Liver (tissue), 8 donors: ENCODE measurements at regions not wholly inside any gene's neighbourhood (a gene's known extent, or its start where the extent isn't known, plus 50 kb on each side); places are given as distances from the start of the nearest gene placed in this dataset.

Source experiments
- DNase-seq: peaks from one replicate; pipeline ENCODE4 v3.0.0-alpha.2; 2017; ENCODE audit warnings: low spot score
- H3K27ac ChIP-seq, 2 donors: one replicate each; pipeline ENCODE4 v1.7.0; 2013; ENCODE audit warnings: inconsistent platforms in 2 of 2, low read length in 2 of 2, control low read depth in 1 of 2, low read depth in 1 of 2, mild to moderate bottlenecking in 1 of 2
- H3K27me3 ChIP-seq, 4 donors: one replicate each; pipeline versions ENCODE4 v1.6.1 to v1.7.0; 2013; ENCODE audit warnings: low read length in 3 of 4, inconsistent platforms in 1 of 4, mild to moderate bottlenecking in 1 of 4, moderate library complexity in 1 of 4; ENCODE audit not compliant: control insufficient read depth in 4 of 4, insufficient read depth in 4 of 4
- H3K36me3 ChIP-seq, 4 donors: one replicate each; pipeline versions ENCODE4 v1.6.1 to v1.7.0; 2013; ENCODE audit warnings: low read length in 3 of 4, mild to moderate bottlenecking in 3 of 4, low read depth in 1 of 4, moderate library complexity in 1 of 4; ENCODE audit not compliant: control insufficient read depth in 4 of 4, insufficient read depth in 3 of 4
- H3K4me1 ChIP-seq, 4 donors: one replicate each; pipeline versions ENCODE4 v1.6.1 to v1.7.0; 2013; ENCODE audit warnings: low read length in 3 of 4, mild to moderate bottlenecking in 3 of 4, moderate library complexity in 1 of 4; ENCODE audit not compliant: control insufficient read depth in 4 of 4, insufficient read depth in 4 of 4
- H3K4me3 ChIP-seq, 3 donors: one replicate each; pipeline versions ENCODE4 v1.6.1 to v1.7.0; 2013; ENCODE audit warnings: low read length in 3 of 3, control low read depth in 1 of 3, low read depth in 1 of 3, mild to moderate bottlenecking in 1 of 3
- H3K9ac ChIP-seq, 2 donors: one replicate each; pipeline ENCODE4 v1.7.0; 2013; ENCODE audit warnings: low read length in 2 of 2, mild to moderate bottlenecking in 2 of 2, moderate library complexity in 2 of 2, control low read depth in 1 of 2, low read depth in 1 of 2
- H3K9me3 ChIP-seq, 4 donors: one replicate each; pipeline versions ENCODE4 v1.6.1 to v1.7.0; 2013; ENCODE audit warnings: low read length in 3 of 4; ENCODE audit not compliant: control insufficient read depth in 4 of 4
- ATF3 ChIP-seq: IDR thresholded peaks from 2 replicates; pipeline ENCODE4 v1.6.1; 2016; ENCODE audit warnings: antibody characterized with exemption
- CTCF ChIP-seq: fragments of 150-350 bp; IDR thresholded peaks from 2 replicates; pipeline ENCODE4 v1.5.1; 2017; ENCODE audit warnings: improper control_type of control experiment, low read depth, low read length; ENCODE audit not compliant: missing input control
- EGR1 ChIP-seq, 2 donors: IDR thresholded peaks; 2 replicates each; pipeline ENCODE4 v1.6.1; 2016 to 2018; ENCODE audit warnings: antibody characterized with exemption in 2 of 2, low read depth in 2 of 2
- FOXA1 ChIP-seq: IDR thresholded peaks from 2 replicates; pipeline ENCODE4 v1.6.1; 2016; ENCODE audit warnings: antibody characterized with exemption
- FOXA2 ChIP-seq: IDR thresholded peaks from 2 replicates; pipeline ENCODE4 v1.6.1; 2016; ENCODE audit warnings: antibody characterized with exemption
- GABPA ChIP-seq, 2 donors: IDR thresholded peaks in 1 of 2; conservative IDR thresholded peaks in 1 of 2; 2 replicates each; pipeline ENCODE4 v1.6.1; 2016; ENCODE audit warnings: antibody characterized with exemption in 2 of 2, mild to moderate bottlenecking in 1 of 2, moderate library complexity in 1 of 2
- HNF4A ChIP-seq, 2 donors: conservative IDR thresholded peaks; 2 replicates each; pipeline ENCODE4 v1.6.1; 2016; ENCODE audit warnings: antibody characterized with exemption in 2 of 2, mild to moderate bottlenecking in 2 of 2
- HNF4G ChIP-seq: IDR thresholded peaks from 2 replicates; pipeline ENCODE4 v1.6.1; 2016; ENCODE audit warnings: antibody characterized with exemption
- JUND ChIP-seq, 2 donors: IDR thresholded peaks; 2 replicates each; pipeline ENCODE4 v1.6.1; 2016; ENCODE audit warnings: antibody characterized with exemption in 2 of 2
- MAX ChIP-seq: IDR thresholded peaks from 2 replicates; pipeline ENCODE4 v1.6.1; 2016; ENCODE audit warnings: antibody characterized with exemption
- NR2F2 ChIP-seq: IDR thresholded peaks from 2 replicates; pipeline ENCODE4 v1.6.1; 2016; ENCODE audit warnings: antibody characterized with exemption
- RAD21 ChIP-seq, 2 donors: IDR thresholded peaks; 2 replicates each; pipeline ENCODE4 v1.6.1; 2016; ENCODE audit warnings: antibody characterized with exemption in 2 of 2, mild to moderate bottlenecking in 2 of 2
- REST ChIP-seq: IDR thresholded peaks from 2 replicates; pipeline ENCODE4 v1.6.1; 2016; ENCODE audit warnings: antibody characterized with exemption, mild to moderate bottlenecking
- RXRA ChIP-seq, 2 donors: IDR thresholded peaks; 2 replicates each; pipeline ENCODE4 v1.6.1; 2017 to 2018; ENCODE audit warnings: antibody characterized with exemption in 2 of 2, mild to moderate bottlenecking in 1 of 2
- SP1 ChIP-seq: IDR thresholded peaks from 2 replicates; pipeline ENCODE4 v1.6.1; 2018; ENCODE audit warnings: antibody characterized with exemption, mild to moderate bottlenecking
- TAF1 ChIP-seq: conservative IDR thresholded peaks from 2 replicates; pipeline ENCODE4 v1.6.1; 2016; ENCODE audit warnings: antibody characterized with exemption, mild to moderate bottlenecking
- YY1 ChIP-seq: IDR thresholded peaks from 2 replicates; pipeline ENCODE4 v1.6.1; 2016; ENCODE audit warnings: antibody characterized with exemption, mild to moderate bottlenecking
- ZBTB33 ChIP-seq: IDR thresholded peaks from 2 replicates; pipeline ENCODE4 v1.6.1; 2016; ENCODE audit warnings: antibody characterized with exemption
- WGBS: extraction: QIAGEN DNeasy Blood & Tissue Kit; methylation state at CpG from one replicate; pipeline ENCODE4 v1.1.7; 2013; 5-methylcytosine and 5-hydroxymethylcytosine counted together
- donor health status: healthy.
- donor health status: healthy.
- donor health status: healthy.
- donor health status: healthy.
- donor health status: healthy.

- H3K9me3 ChIP-seq = no peaks in the 10 kb centered on the region
- H3K36me3 ChIP-seq = no peaks in the 10 kb centered on the region
- no peak overlapping the region for H3K27ac ChIP-seq
- H3K9ac ChIP-seq = no peak overlapping the region
- H3K4me3 ChIP-seq = no peak overlapping the region
- no peak for TF ChIP-seq FOXA1
- no peak for TF ChIP-seq ZBTB33
- TF ChIP-seq RXRA (IDR thresholded peaks at IDR 0.05) = no peak
- TF ChIP-seq ATF3 = no peak
- no peak for TF ChIP-seq REST
- TF ChIP-seq GABPA (IDR thresholded peaks at IDR 0.05 in 1 of 2, conservative IDR thresholded peaks at IDR 0.05 in 1 of 2) = no peak
- TF ChIP-seq YY1 = no peak
- TF ChIP-seq HNF4A (conservative IDR thresholded peaks at IDR 0.05) = no peak
- TF ChIP-seq TAF1 = no peak
- TF ChIP-seq CTCF = no peak
- TF ChIP-seq JUND (IDR thresholded peaks at IDR 0.05) = no peak
- TF ChIP-seq MAX = no peak
- no peak for TF ChIP-seq RAD21 (IDR thresholded peaks at IDR 0.05)
- no peak for TF ChIP-seq FOXA2
- DNase-seq = no peak
- no peaks in the 10 kb centered on the region for H3K4me1 ChIP-seq
- no peaks in the 10 kb centered on the region for H3K27me3 ChIP-seq
- WGBS = 60% methylated on average over 3 of the region's 3 CpGs
Measured at GRCh38 chr1:82759035-82759434, 958.3 kb downstream of the ADGRL2 start.

GRCh38 chr1:82755671-82756070, 954.9 kb downstream of the ADGRL2 start:
- H3K4me3 ChIP-seq = no peak overlapping the region
- no peaks in the 10 kb centered on the region for H3K27me3 ChIP-seq
- DNase-seq = no peak
- no peak overlapping the region for H3K27ac ChIP-seq
- H3K9ac ChIP-seq = no peak overlapping the region
- H3K4me1 ChIP-seq = no peaks in the 10 kb centered on the region
- no peaks in the 10 kb centered on the region for H3K36me3 ChIP-seq
- WGBS = 79% methylated on average over 4 of the region's 4 CpGs
- H3K9me3 ChIP-seq = peaks cover 0 to 3% (median 0%) of the 10 kb centered on the region in 4 donors
- TF ChIP-seq EGR1 (IDR thresholded peaks at IDR 0.05; ENCODE audit: low read depth in 2 of 2) (no peak), RAD21 (IDR thresholded peaks at IDR 0.05) (no peak), HNF4A (conservative IDR thresholded peaks at IDR 0.05) (no peak), YY1 (no peak), CTCF (no peak), RXRA (IDR thresholded peaks at IDR 0.05) (no peak), REST (no peak), TAF1 (no peak), NR2F2 (no peak), JUND (IDR thresholded peaks at IDR 0.05) (no peak), MAX (no peak), FOXA2 (no peak), GABPA (IDR thresholded peaks at IDR 0.05 in 1 of 2, conservative IDR thresholded peaks at IDR 0.05 in 1 of 2) (no peak), SP1 (no peak), HNF4G (no peak), FOXA1 (no peak)
